ENCODE measurements at regions not wholly inside any gene's neighbourhood (a gene's known extent, or its start where the extent isn't known, plus 50 kb on each side); places are given as distances from the start of the nearest gene placed in this dataset.

GRCh38 chr19:27741236-27741635, 1471.7 kb downstream of the UQCRFS1 start:
- H3K27ac ChIP-seq = no peak overlapping the region
- POLR2A ChIA-PET = no interaction called here
- H3K4me3 ChIP-seq = no peak overlapping the region
- no peak for TF ChIP-seq CTCF (IDR thresholded peaks at IDR 0.05)
- TF ChIP-seq, protein P1, sequence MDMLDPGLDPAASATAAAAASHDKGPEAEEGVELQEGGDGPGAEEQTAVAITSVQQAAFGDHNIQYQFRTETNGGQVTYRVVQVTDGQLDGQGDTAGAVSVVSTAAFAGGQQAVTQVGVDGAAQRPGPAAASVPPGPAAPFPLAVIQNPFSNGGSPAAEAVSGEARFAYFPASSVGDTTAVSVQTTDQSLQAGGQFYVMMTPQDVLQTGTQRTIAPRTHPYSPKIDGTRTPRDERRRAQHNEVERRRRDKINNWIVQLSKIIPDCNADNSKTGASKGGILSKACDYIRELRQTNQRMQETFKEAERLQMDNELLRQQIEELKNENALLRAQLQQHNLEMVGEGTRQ (IDR thresholded peaks at IDR 0.05) = no peak
- TF ChIP-seq EP300 (IDR thresholded peaks at IDR 0.05) = no peak
- TF ChIP-seq RCOR1 (IDR thresholded peaks at IDR 0.05; ENCODE audit: low read depth, low read length) = no peak
- no peak for TF ChIP-seq ZSCAN20 (CRISPR knock-in tag; IDR thresholded peaks at IDR 0.05)
- no peak for TF ChIP-seq HDAC2 (IDR thresholded peaks at IDR 0.05)
- no peak for TF ChIP-seq NFE2L2 (conservative IDR thresholded peaks at IDR 0.05; ENCODE audit: low read length)
- TF ChIP-seq KDM1A (IDR thresholded peaks at IDR 0.05; ENCODE audit: low read depth) = no peak
- no peak for TF ChIP-seq TP53 (CRISPR knock-in tag; IDR thresholded peaks at IDR 0.05)
- TF ChIP-seq JUNB (IDR thresholded peaks at IDR 0.05) = no peak
- TF ChIP-seq, protein P2, sequence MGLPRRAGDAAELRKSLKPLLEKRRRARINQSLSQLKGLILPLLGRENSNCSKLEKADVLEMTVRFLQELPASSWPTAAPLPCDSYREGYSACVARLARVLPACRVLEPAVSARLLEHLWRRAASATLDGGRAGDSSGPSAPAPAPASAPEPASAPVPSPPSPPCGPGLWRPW (IDR thresholded peaks at IDR 0.05) = no peak
- no peak for TF ChIP-seq RAD21 (conservative IDR thresholded peaks at IDR 0.05 in 1 of 2, IDR thresholded peaks at IDR 0.05 in 1 of 2)
- TF ChIP-seq KDM5A (IDR thresholded peaks at IDR 0.05) = no peak
- TF ChIP-seq FOXS1 (CRISPR knock-in tag; IDR thresholded peaks at IDR 0.05) = no peak
- no peak for TF ChIP-seq HOXB13 (CRISPR knock-in tag; IDR thresholded peaks at IDR 0.05; ENCODE audit: low read depth)
- no peak for TF ChIP-seq ESRRA (IDR thresholded peaks at IDR 0.05; ENCODE audit: borderline replicate concordance, low read length)
- CTCF ChIA-PET = interaction anchor here (1.5 kb wide), 1 partner anchor 9 kb away, joined by 5 read pairs; no protein-coding TSS in a partner anchor
- H3K4me2 ChIP-seq = no peak overlapping the region
- ATAC-seq = no peak
- H3K4me1 ChIP-seq = no peaks in the 10 kb centered on the region
- WGBS (ENCODE audit: missing lambda C conversion rate) = 78% methylated on average over 8 of the region's 8 CpGs
- no peak for FAIRE-seq
- H3K9me3 ChIP-seq = peaks cover 32% of the 10 kb centered on the region
- no peak for DNase-seq (ENCODE audit: low read depth in 1 of 2, low spot score in 1 of 2)

- FAIRE-seq = no peak
- no peak for DNase-seq (ENCODE audit: low read depth in 1 of 2, low spot score in 1 of 2)
- 78% methylated on average over 3 of the region's 3 CpGs for WGBS (ENCODE audit: missing lambda C conversion rate)
- Histone ChIP-seq H3K4me3 (no peak overlapping the region), H3K4me2 (no peak overlapping the region), H3K27ac (no peak overlapping the region), H3K9me3 (peaks cover 40% of the 10 kb centered on the region), H3K4me1 (no peaks in the 10 kb centered on the region)
- no peak for ATAC-seq
- TF ChIP-seq EP300 (IDR thresholded peaks at IDR 0.05) (no peak), RAD21 (conservative IDR thresholded peaks at IDR 0.05 in 1 of 2, IDR thresholded peaks at IDR 0.05 in 1 of 2) (no peak), ZSCAN20 (CRISPR knock-in tag; IDR thresholded peaks at IDR 0.05) (no peak), RNF2 (IDR thresholded peaks at IDR 0.05; ENCODE audit: borderline replicate concordance, low read depth) (no peak), JUNB (IDR thresholded peaks at IDR 0.05) (no peak), RFX5 (IDR thresholded peaks at IDR 0.05) (no peak), EHMT2 (IDR thresholded peaks at IDR 0.05; ENCODE audit: low read depth) (no peak), CHD4 (IDR thresholded peaks at IDR 0.05; ENCODE audit: borderline replicate concordance) (no peak), ESRRA (IDR thresholded peaks at IDR 0.05; ENCODE audit: borderline replicate concordance, low read length) (no peak), HOXA7 (CRISPR knock-in tag; IDR thresholded peaks at IDR 0.05) (no peak), FOSL2 (IDR thresholded peaks at IDR 0.05) (no peak), FOSL2 (CRISPR knock-in tag; IDR thresholded peaks at IDR 0.05) (no peak), POLR2A (IDR thresholded peaks at IDR 0.05; ENCODE audit: low read length) (no peak), MYC (IDR thresholded peaks at IDR 0.05; ENCODE audit: borderline replicate concordance, low read length) (no peak), NFE2L2 (conservative IDR thresholded peaks at IDR 0.05; ENCODE audit: low read length) (no peak), HEYL (CRISPR knock-in tag; IDR thresholded peaks at IDR 0.05) (no peak), EHF (CRISPR knock-in tag; IDR thresholded peaks at IDR 0.05) (no peak)
- TF ChIP-seq, protein P3, sequence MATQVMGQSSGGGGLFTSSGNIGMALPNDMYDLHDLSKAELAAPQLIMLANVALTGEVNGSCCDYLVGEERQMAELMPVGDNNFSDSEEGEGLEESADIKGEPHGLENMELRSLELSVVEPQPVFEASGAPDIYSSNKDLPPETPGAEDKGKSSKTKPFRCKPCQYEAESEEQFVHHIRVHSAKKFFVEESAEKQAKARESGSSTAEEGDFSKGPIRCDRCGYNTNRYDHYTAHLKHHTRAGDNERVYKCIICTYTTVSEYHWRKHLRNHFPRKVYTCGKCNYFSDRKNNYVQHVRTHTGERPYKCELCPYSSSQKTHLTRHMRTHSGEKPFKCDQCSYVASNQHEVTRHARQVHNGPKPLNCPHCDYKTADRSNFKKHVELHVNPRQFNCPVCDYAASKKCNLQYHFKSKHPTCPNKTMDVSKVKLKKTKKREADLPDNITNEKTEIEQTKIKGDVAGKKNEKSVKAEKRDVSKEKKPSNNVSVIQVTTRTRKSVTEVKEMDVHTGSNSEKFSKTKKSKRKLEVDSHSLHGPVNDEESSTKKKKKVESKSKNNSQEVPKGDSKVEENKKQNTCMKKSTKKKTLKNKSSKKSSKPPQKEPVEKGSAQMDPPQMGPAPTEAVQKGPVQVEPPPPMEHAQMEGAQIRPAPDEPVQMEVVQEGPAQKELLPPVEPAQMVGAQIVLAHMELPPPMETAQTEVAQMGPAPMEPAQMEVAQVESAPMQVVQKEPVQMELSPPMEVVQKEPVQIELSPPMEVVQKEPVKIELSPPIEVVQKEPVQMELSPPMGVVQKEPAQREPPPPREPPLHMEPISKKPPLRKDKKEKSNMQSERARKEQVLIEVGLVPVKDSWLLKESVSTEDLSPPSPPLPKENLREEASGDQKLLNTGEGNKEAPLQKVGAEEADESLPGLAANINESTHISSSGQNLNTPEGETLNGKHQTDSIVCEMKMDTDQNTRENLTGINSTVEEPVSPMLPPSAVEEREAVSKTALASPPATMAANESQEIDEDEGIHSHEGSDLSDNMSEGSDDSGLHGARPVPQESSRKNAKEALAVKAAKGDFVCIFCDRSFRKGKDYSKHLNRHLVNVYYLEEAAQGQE (IDR thresholded peaks at IDR 0.05) = no peak
- TF ChIP-seq, protein P4, sequence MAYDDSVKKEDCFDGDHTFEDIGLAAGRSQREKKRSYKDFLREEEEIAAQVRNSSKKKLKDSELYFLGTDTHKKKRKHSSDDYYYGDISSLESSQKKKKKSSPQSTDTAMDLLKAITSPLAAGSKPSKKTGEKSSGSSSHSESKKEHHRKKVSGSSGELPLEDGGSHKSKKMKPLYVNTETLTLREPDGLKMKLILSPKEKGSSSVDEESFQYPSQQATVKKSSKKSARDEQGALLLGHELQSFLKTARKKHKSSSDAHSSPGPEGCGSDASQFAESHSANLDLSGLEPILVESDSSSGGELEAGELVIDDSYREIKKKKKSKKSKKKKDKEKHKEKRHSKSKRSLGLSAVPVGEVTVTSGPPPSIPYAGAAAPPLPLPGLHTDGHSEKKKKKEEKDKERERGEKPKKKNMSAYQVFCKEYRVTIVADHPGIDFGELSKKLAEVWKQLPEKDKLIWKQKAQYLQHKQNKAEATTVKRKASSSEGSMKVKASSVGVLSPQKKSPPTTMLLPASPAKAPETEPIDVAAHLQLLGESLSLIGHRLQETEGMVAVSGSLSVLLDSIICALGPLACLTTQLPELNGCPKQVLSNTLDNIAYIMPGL (CRISPR knock-in tag; IDR thresholded peaks at IDR 0.05; ENCODE audit: borderline replicate concordance) = no peak
- ChIA-PET POLR2A (no interaction called here), CTCF (interaction anchor here (1.5 kb wide), 1 partner anchor 8 kb away, joined by 5 read pairs; no protein-coding TSS in a partner anchor)
Measured at GRCh38 chr19:27740396-27740795, 1472.6 kb downstream of the UQCRFS1 start.

Data from A549 (cell line).